ENCODE measurements at regions not wholly inside any gene's neighbourhood (a gene's known extent, or its start where the extent isn't known, plus 50 kb on each side); places are given as distances from the start of the nearest gene placed in this dataset.
A peak's percentile ranks its signal among the peaks of the same experiment; 100 is the strongest.

- DNase-seq, result no peak
Observed at GRCh38 chr2:12090072-12090471, 343.6 kb downstream of the LPIN1 start.

GRCh38 chr2:12090590-12090989, 344.2 kb downstream of the LPIN1 start:
- DNase-seq, result no peak

GRCh38 chr2:12091201-12091806, 344.9 kb downstream of the LPIN1 start:
- no peak for DNase-seq

- DNase-seq, result no peak
Observed at GRCh38 chr2:12094134-12094533, 347.7 kb downstream of the LPIN1 start.

GRCh38 chr2:12096051-12096787, 349.8 kb downstream of the LPIN1 start:
- DNase-seq, result no peak

GRCh38 chr2:12096788-12097449, 350.5 kb downstream of the LPIN1 start:
- DNase-seq, result no peak

GRCh38 chr2:12097859-12098258, 351.4 kb downstream of the LPIN1 start:
- DNase-seq, result no peak

GRCh38 chr2:12099374-12099773, 352.9 kb downstream of the LPIN1 start:
- DNase-seq, result no peak

- DNase-seq, result no peak
Observed at GRCh38 chr2:12102679-12103078, 356.2 kb downstream of the LPIN1 start.

- DNase-seq, result no peak
Observed at GRCh38 chr2:12105180-12105579, 358.7 kb downstream of the LPIN1 start.

GRCh38 chr2:12106440-12107080, 360.1 kb downstream of the LPIN1 start:
- no peak for DNase-seq

GRCh38 chr2:12107321-12107720, 360.9 kb downstream of the LPIN1 start:
- no peak for DNase-seq

- DNase-seq, result no peak
Observed at GRCh38 chr2:12107939-12108338, 361.5 kb downstream of the LPIN1 start.

GRCh38 chr2:12109363-12110017, 363.1 kb downstream of the LPIN1 start:
- peak in 1 of 2 experiments; percentile 34 for DNase-seq

- no peak for DNase-seq
Observed at GRCh38 chr2:12110074-12110473, 363.6 kb downstream of the LPIN1 start.

- DNase-seq, result no peak
Observed at GRCh38 chr2:12110481-12110880, 364.0 kb downstream of the LPIN1 start.

- no peak for DNase-seq
Observed at GRCh38 chr2:12113412-12113811, 367.0 kb downstream of the LPIN1 start.

- DNase-seq, result no peak
Observed at GRCh38 chr2:12114816-12115215, 368.4 kb downstream of the LPIN1 start.

- DNase-seq, result peak in 1 of 2 experiments; percentile 4
Observed at GRCh38 chr2:12116228-12116750, 369.9 kb downstream of the LPIN1 start.

- DNase-seq, result no peak
Observed at GRCh38 chr2:12119841-12120240, 373.4 kb downstream of the LPIN1 start.

- no peak for DNase-seq
Observed at GRCh38 chr2:12120281-12121150, 374.1 kb downstream of the LPIN1 start.

GRCh38 chr2:12124790-12125189, 378.4 kb downstream of the LPIN1 start:
- no peak for DNase-seq

Measured in NCI-H526 (cell line).